ENCODE measurements at regions not wholly inside any gene's neighbourhood (a gene's known extent, or its start where the extent isn't known, plus 50 kb on each side); places are given as distances from the start of the nearest gene placed in this dataset.

DNA sequence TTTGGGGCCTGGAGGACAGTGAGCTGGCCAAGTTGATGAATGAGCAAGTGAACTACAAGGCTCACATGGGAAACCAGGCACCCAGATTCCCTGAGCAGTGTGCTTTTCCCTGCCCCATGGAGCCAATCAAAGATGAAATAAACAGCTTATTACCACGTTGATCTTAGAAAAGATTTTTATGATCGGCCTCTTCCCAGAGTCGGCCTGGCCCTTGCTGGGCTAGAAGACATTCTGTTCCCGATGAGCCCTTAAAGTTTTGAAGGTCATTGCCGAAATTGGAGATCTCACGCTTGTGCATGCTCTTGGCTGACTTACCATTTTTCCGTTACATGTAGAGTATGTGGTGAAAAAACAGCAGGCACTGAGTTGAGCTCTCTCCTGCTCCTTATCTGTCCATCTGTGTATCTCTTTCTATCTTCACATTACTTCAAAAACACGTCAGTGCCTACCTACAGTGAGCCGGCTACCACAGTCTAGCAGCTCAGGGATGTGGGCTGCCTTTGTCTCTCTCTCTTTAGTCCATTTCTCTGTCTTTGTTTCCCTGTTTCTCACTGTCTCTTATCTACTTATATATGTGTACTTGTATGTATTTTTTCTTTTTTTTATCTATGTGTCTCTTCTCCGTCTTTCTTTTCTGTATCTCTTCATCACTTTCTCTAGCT lies 248.8 kb upstream of the USP24 start:
- DNase-seq, result no peak

DNA sequence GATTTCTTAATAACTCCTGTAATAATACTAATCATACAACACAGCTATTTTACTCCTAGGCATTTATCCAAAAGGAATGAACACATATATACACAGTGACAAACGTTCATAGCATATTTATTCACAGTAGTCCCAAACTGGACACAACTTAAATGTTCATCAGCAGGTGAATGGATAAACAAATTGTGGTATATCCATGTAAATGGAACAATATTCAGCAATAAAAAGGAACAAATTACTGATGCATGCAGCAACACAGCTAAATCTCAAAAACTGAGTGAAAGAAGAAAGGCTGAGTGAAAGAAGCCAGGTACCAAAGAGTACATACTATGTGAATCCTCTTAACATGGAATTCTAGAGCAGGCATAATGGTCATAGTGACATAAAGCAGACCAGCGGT lies 242.7 kb upstream of the USP24 start:
- no peak for DNase-seq

DNA sequence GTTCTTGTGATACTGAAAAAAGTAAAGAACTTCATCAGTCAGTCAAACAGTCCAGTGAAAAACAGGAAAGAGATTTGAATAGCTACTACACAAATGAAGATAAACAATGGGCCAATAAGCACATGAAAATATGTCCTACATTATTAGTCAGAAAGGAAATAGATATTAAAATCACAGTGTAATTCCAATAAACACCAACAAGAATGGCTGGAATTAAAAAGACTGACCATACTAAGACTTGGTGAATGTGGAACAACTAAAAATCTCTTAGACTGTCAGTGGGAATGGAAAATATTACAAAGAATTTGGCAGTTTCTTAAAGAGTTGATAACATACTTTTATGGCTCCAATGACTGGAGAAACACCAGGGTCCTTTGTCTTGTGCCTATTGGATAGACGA lies 241.8 kb upstream of the USP24 start:
- no peak for DNase-seq

DNA sequence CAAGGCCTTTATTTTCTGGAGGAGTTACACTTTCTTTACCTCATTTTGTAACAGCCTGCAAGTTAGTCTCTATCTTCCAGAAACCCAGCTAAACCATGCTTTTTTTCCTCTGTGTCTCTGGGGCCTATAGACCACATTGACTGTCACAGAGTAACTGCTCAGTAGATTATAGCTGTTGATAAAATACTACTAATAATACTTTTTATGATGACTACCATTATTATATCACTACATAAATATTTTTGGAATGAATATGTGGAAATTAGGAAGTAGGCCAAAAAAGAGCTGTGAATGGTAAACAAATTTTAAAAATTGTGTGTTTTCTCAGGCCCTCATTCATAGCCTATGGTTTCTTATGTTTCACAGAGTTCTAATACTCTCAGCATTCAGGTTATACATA lies 233.1 kb upstream of the USP24 start:
- DNase-seq, result peak; percentile 47

DNA sequence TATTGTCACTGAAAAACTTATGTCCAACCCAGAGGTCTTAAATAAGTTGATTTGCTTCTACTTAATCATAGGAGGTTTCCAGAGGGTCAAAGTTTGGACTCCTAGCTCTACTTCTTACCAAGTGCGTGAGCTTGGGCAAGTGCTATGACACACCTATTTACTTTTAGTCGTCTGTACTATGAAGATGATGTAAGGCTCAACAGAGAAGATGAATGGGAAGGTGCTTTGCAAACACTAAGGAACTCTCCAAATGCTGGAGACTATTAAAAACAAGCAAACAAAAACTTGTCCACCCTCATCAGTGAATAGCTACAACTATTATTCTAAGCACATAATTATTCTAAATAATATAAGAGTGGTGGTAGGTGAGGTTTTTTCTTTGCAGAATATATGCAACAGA lies 232.3 kb upstream of the USP24 start:
- DNase-seq, result no peak

DNA sequence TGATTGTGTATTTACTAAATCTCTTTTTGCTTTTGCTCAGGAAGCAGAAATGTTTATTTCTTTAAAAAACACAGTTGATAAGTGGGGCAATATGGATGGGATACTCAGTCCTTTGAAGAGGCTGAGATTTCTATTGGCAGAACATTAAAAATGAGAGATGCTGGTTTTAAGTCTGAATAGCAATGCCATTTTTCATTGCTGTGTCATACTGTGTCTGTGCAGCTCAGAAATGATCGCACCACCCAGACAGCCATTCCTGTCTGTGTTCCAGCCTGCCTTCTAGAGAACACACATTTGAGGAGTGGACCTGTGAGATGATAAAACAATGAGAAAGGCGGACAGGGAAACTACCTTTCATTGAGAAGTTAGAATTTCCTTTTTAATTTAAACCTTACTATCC lies 231.2 kb upstream of the USP24 start:
- DNase-seq, result peak; percentile 73

DNA sequence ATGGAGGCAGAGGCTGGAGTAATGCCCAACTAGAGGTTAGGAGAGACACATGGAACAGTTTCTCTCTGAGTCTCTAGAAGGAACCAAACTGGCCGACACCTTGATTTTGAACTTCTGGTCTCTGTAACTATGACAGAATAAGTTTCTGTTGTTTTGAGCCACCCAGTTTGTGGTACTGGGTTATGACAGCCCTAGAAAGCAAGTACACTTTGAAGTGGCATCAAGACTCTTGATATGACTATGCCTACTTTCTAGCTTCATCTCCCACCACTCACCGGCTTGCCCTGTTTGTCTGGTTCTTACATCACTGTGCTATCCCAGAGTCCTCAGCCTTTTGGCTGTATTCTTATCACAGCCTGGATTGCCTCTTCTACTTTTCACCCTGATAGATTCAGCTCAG lies 230.3 kb upstream of the USP24 start:
- no peak for DNase-seq

DNA sequence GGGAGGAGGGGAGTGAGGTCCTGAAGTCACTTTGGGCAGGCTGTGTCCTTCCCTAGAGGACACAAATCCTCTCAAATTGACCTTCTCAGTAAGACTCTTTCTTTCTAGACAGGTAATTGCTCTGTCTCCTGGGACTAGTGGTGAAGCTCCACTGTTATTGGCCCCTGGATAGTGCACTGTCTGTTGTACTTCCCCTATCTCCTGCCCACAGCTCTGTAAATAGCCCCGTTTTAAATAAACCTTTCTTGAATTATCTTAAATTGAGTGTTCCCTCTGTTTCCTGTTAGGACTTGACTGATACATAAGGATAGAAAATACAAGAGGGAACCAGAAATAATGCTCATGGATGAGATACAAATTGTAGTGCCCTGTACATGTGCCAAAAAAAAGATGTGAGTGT lies 229.5 kb upstream of the USP24 start:
- no peak for DNase-seq

DNA sequence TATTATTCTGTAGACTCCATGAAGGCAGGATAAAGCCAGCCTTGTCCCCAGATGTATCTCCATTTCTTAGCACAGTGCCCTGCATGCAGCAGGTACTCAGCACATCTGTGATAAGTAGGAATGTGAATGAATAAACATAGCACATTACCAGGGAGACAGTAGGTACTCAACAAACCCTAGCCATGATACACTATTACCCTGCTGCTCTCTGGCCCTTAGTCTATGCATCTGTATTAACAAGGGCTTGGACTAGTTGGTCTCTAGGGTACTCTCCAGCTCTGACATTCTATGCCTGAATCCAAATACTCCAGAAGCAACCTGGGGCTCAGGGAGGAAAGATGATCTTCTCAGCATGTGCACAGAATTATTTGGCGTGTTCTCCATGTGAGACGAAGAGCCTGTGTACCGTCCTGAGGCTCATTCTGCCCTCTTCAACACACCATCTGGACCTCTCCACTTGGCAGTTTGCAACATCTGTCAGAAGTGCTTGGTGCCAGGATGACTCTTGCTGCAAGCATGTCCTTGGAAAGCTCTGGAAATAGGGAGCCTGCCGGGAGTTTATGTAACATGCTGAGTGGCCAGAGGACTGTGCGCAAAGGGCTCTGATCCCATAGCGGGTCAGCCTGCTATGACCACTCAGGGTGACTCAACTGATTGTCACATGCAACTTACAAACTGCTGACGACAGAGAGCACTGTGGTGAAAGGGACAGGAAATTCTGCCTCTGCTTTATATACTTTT lies 228.2 kb upstream of the USP24 start:
- peak; percentile 99 for DNase-seq

DNA sequence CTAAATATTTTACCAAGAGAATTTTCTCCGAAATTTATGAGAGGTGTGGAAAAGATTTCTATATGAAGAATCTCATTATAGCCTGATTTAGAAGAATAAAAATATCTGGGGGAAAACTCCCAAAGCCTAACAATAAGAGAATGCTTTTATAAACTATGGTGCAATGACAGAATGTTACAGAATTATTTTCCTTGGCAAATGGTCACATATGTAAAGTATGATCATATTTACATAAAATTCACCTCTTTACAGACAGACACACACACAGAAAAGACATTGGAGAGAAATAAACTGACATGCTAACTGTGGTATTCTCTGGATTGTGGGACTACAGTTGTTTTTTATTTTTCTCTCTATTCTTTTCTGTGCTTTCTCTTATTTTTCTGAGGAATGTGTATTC lies 226.3 kb upstream of the USP24 start:
- no peak for DNase-seq

DNA sequence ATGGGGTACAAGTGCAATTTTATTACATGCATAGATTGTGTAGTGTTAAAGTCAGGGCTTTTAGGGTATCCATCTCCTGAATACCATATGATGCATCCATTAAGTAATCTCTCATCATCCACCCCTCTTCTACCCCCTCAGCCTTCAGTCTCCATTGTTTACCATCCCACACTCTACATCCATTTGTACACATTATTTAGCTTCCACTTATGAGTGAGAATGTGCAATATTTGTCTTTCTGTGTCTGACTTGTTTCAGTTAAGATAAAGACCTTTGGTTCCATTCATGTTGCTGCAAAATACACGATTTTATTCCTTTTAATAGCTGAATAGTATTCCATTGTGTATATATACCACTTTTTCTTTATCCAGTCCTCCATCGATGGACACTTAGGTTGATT lies 222.5 kb upstream of the USP24 start:
- no peak for DNase-seq

DNA sequence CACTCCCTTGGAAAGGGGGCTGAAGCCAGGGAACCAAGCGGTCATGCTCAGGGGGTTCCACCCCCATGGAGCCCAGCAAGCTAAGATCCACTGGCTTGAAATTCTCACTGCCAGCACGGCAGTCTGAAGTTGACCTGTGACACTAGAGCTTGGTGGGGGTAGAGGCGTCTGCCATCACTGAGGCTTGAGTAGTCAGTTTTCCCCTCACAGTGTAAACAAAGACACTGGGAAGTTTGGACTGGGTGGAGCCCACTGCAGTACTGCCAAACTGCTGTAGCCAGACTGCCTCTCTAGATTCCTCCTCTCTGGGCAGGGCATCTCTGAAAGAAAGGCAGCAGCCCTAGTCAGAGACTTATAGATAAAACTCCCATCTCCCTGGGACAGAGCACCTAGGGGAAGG lies 215.6 kb upstream of the USP24 start:
- DNase-seq, result peak; percentile 24

DNA sequence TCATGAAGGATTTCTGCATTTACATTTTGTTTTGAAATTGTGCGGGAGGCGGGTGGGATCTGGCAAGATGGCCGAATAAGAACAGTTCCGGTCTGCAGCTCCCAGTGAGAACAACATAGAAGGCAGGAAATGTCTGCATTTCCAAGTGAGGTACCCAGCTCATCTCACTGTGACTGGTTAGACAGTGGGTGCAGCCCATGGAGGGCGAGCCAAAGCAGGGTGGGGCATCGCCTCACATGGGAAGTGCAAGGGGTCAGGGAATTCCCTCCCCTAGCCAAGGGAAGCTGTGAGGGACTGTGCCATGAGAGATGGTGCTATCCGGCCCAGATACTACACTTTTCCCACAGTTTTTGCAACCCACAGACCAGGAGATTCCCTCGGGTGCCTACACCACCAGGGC lies 215.0 kb upstream of the USP24 start:
- DNase-seq, result peak; percentile 16

DNA sequence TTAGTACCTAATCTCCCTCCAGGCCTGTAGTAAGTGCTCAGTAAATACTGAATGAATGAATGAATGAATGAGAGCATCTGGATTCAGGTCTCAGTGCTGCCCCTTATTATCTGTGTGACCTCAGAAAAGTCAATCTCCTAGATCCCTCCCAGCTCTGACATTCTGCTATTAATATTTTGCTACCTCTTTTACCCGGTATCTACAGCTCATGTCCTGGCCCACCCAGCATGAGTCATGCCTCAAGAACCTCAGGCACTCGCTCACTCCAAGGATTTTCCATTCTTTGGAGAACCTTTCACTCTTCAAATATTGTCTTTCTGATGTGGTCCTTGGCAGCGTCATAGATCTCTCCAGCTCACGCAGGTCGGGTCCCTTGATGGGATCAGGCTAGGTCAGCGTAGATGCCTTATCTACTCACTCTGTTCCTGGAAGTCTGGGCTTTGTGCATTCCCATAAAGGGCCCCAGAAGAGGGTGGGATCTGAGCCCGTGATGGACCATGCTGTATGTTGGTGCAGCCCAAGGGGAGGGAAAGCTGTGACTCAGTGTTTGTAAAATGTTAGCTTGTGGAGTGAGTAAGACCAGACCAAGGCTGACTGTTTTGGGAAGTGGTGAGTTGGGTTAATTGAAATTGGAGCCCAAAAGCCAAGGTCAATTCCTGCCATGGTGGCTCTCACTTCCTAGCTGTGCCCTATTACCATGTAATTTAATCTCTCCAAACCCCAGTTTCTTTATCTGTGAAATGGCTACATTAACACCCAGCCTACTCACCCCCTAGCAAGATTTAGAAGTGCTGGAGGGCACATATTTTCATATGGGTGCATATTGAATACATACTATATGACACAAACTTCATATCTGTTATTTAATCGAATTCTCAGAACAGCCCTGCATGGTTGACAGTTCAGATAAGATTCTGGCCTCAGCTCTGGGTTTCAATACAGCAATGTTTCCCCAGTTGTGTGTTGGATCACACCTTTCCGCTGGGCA lies 214.1 kb upstream of the USP24 start:
- DNase-seq, result peak; percentile 100

DNA sequence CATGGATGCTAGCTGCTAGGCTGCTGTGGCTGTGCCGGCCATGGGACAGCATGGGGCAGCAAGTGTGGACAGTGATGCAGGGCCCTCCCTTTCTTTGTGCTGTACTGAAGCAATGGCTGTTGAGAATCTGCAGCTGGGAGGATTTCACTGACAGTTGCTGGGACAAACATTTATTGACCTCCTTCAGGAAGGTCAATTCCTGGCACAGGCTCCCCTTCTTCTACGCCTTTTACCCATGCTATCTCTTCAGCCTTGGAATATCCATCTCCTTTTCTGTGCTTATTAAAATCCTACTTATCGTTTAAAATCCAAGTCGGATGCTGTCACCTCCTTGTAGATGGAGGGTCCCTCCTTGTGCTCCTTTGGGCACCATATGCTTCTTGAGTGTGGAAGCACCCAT lies 213.1 kb upstream of the USP24 start:
- no peak for DNase-seq

DNA sequence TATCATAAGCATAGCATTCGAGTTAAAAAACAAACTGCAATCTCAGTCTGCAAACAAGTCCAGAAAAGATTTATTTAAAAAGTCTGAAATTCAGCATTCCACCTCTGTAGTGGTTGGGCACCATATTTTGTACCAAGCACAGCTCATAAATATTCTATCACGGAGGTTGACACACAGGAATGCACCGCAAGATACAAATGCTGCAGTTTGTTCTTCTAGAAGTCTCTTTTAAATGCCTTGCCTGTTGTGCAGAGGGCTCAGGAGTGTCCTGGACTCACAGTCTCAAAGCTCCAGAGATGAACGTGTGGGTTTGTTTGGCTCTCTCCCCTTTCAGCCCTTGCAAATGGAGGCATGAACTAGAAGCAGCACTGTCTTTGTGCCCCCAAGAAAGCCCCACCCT lies 212.4 kb upstream of the USP24 start:
- DNase-seq, result no peak

DNA sequence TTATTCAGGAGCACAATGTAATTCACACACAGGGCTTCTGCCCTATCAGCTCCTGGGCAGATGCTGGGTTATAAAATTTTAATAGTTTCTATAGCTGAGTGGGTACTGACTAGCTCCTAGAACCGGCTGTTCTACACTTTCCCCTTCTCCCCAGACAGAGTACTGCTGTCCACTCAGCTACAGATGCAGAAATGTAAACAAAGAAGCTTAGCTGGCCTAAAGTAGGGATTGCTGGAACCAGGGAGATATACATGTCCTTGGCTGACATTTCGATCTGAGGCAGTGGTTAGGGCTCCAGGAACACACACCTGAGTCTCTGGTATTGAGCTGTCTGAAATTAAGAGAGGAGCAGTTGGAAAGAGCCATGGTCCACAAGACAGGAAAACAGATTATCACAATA lies 211.5 kb upstream of the USP24 start:
- DNase-seq, result no peak

DNA sequence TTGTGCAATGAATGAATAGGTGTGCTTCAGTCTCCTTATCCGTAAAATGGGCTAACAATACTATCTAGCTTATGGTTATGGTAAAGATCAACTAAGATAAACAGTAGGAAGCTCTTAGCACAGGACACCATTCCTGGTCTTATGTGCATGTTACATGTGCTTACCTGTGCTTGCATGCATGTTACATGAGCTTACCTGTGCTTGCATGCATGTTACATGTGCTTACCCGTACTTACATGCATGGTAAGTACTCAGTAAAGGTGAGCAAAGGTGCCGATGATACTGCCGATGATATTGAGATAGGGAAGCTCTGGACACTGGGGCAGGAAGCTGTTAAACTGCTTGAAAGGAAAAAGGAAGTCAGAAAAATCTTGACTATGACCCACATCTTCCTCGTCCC lies 211.0 kb upstream of the USP24 start:
- no peak for DNase-seq

DNA sequence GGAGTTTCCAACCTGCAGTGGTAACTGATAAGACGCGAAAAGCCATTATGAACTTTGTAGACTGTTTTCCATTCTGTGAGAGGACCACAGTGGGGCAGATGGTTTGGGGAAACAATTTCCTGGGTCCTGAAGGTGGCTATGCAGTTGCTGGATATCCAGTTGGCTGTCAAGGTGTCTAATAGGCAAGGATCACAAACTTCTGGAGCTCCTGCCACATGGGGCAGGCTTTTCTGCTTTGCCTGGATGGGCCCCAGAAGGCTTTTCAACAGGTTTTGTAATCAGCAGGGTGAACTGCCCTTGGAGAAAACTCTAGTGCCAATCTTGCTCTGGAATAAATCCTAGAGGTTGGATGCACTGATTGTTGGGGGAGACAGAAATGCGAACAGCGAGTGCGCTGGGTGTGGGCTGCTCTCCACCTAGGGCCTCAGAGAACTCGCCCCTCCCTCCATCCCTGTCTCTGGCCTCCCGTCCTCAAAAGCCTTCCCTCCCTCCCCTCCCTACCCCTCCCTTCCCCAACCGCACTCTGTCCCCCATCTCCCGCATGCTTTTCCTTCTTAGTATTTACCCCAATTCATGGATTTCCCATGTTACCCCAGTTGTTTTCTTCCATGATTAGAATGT lies 210.3 kb upstream of the USP24 start:
- DNase-seq, result no peak

DNA sequence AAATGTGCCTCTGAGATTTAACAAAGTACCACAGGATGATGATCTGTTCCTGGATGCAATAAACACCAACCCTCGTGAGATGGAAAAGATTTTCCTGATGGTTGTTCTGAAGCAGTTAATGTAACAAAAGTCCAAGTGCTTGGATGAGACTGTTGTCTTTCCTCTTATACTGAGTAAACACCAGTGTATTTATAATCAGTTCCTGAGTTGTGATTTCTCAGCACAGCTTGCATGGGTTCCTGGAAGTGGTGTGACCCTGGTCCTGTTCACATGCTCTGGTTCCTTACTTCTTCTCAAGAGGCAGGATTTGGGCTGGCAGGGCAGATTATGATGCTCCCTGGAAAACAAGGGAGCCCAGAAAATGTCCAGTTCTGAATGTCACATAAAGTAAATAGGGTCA lies 208.2 kb upstream of the USP24 start:
- no peak for DNase-seq

DNA sequence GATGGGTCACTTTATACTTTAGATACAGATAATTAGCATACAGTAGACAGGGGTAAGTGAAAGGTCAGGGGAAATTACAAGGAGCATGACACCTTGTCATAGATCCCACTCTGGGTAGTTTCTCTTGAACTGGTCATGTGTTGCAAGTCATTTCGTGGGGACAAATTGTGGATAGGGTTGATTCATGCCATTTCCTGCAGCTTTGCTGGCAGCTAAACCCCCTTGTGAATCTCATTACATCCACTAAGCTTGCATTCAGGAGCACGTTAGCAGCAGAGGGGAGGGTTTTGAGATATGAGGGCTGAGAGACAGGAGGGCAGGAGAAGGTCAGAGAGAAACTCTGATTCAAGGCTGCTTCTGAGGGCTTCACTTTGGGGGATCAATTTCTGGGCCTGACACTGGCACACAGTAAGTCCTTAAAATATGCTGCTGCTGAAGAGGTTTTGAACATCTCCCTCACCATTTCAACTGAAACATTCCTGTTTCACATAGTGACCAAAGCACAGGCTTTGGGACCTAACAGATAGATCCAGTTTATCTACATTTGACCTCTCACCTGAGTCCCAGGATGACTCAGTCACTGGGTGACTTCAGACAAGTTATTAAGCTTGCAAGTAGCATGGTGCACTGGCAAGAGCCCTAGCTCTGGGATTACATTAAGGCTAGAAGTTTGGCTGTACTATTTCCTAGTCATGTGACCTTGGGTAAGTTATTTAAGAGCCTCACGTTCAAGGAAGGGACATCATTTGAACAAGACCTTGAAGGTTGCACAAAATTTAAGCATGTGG lies 206.0 kb upstream of the USP24 start:
- DNase-seq, result peak; percentile 46

DNA sequence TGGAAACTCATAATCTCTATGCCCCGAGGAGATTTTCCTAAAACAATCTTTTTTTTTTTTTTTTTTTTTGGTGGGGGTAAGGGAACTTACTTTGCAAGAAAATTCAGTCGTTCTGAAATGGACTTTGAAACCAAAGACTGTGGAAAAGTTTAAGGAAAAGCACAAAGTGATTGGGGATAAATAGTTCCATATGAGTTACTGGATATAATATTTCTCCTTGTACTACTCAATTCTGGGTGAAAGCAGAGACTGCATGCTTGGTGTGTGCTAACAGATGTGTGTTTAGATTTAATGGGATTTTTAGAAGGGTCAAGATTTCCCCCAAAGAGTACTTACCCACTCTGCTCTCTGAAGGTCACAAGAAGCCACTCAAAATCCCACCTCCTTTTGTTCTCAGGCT lies 204.9 kb upstream of the USP24 start:
- DNase-seq, result no peak
